RCC 7860 (cell line): ENCODE measurements at regions not wholly inside any gene's neighbourhood (a gene's known extent, or its start where the extent isn't known, plus 50 kb on each side); places are given as distances from the start of the nearest gene placed in this dataset.
"Not testable (repeated sequence)": the region's sequence is repeated elsewhere in the genome, so short reads cannot be mapped to it uniquely, and the experiment has no call there.

Source experiments
- DNase-seq: peaks from one replicate; pipeline ENCODE4 v3.0.0-alpha.2; 2015; ENCODE audit warnings: low spot score
- FAIRE-seq: peaks from 2 replicates; lab custom pipeline; 2012; peaks lifted over from hg19 to GRCh38; lab: Jason Lieb, UNC

DNA sequence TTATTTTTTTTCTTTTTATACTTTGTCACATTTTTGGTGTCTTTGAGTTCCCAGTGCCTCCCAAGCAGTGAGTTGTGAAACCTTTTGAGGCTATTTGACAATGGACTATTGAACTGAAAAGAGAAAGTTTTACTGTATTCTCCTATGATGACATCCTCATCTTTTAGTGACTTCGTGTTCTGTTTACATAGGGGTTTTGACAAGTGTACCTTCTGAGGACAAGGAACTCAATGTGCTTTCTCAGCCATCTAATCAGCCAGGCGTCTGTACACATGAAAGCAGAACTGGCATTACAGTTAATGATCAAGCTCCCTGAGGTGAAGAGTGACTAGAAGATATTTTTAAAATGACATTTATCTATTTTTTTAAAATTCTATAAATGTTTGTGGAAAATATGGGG is 175.5 kb downstream of the ANXA1 start:
- no peak for DNase-seq
- no peak for FAIRE-seq

DNA sequence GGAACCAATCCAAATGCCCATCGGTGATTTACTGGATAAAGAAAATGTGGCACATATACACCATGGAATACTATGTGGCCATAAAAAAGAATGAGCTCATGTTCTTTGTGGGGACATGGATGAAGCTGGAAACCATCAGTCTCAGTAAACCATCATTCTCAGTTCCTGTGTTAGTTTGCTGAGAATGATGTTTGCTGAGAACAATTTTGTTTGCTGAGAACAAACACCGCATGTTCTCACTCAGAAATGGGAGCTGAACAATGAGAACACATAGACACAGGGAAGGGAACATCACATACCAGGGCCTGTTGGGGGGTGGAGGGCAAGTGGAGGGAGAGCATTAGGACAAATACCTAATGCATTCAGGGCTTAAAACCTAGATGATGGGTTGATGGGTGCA is 185.5 kb downstream of the ANXA1 start:
- DNase-seq, FAIRE-seq: not testable (repeated sequence)

DNA sequence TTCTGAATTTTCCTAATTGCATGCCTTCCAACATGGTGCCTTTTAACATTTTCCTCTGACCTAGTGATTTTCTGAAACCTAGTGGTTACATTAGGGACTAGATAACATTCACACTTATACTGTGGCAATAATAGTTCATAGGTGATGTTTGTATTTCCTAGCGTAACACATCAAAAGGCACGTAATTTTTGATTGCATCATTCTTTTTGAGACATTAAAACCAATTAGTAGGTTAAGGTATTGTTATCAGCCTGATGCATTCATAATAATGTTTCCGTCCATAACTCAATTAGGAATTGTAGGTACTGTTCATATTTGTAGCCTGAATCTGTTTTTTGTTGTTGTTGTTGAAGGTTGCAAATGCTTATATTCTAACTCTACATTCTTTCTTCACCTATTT is 192.4 kb downstream of the ANXA1 start:
- DNase-seq (no peak), FAIRE-seq (no peak)

DNA sequence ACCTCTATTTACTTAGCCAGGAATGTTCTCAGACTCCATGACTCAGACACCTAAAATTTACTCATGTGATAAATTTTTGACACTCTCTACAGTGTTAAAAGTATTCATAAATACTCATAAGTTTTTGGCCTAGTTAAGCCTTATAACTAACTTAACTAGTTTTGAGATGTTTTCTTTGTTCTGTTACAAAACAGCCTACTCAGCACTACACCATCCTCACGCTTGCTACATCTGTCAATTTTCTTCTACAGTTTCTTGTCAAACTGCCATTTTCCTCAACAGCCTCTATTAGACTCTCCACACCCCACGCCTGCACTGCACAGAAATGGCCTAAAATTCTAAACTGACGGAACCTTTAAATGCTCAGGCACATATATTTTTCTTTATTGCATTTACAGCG is 195.5 kb downstream of the ANXA1 start:
- DNase-seq (no peak), FAIRE-seq (peak; percentile 29)

DNA sequence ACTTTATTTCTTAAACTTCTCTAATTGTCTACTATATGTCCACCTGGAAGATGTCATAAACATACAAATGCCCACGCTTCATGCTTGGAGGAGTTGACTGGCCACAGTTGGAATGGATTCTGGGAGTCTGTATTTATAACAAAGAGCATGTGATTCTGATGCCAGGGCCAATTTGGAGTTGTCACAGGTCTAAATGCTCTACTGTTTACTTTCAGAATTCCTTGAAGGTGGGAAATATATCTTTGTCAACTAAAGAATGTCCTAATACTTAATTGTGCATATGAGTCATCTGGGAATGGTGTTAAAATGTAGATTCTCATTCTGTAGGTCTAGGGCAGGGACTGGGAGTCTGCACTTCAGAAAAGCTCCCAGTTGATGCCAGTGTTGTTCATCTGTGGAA is 196.1 kb downstream of the ANXA1 start:
- FAIRE-seq (no peak), DNase-seq (no peak)

DNA sequence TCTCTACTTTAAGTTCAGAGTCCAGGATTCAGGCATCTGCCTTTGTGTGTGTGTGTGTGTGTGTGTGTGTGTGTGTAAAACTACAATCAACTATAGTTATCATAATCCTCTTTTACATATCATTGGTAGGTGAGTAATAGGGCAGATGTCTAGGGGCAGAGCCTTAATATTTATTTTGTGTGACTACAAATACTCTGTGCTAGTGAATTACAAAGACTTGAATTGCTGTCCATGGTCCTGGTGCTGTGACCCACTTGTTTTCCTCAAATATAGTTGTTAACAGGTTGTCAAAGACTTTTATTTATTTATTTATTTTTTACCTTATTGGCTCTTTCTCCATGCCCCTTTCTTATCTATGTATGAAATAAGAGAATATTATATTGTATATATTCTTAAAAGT is 196.8 kb downstream of the ANXA1 start:
- no peak for FAIRE-seq
- DNase-seq: no peak

DNA sequence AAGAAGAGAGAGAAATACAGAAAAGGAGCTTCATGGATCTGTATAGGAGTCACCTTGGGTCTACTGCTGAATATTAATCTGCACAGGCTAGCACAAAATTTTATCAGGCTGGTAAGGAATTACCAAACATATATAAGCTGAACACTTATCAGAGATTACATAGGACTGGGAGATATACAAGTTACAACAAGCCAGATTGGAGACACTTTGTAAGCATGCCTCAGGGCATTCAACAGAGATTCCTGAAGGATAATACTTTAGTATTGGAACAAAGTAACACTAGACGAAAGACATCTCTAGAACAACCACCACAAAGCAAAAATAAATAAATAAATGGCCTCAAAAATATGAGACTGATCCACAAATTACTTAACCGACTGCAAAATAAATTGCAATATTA is 197.8 kb downstream of the ANXA1 start:
- no peak for DNase-seq
- FAIRE-seq: no peak

DNA sequence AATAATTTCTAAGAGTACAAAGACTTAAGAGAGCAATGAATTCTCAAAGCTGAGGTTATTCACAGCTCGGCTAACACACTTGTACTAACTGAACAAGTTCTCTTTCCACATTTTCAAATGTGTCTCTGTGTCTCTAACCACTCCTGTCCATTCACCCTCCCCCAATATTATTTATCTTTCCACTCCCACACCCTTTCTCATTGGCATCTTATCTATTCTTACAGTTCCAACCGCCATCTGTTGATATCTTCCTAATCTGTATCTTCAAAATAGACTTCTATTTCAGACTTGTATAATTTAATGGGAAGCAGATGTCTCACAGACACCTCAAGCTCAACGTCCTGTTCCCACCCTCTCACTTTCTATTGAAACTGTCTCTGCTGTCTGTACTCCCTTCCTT is 205.9 kb downstream of the ANXA1 start:
- FAIRE-seq (no peak), DNase-seq (no peak)

DNA sequence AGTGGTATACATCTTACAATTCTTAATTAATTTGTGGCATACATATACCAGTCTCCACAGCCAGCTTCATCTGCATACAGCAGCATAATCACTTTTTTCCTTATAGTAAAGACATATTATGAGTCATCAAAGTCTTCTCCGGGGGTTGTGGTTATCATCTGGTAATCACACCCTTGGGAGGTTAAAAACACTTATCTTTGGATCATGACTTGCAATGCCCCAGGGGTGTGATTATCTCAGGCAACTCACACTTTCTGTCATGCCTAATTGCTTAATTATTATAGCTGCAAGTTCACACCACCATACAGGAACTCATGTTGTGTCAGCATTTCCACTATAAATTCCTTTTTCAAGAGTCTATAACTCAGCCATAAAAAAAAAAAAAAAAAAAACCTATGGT is 218.4 kb downstream of the ANXA1 start:
- FAIRE-seq (peak; percentile 10), DNase-seq (peak; percentile 7)

DNA sequence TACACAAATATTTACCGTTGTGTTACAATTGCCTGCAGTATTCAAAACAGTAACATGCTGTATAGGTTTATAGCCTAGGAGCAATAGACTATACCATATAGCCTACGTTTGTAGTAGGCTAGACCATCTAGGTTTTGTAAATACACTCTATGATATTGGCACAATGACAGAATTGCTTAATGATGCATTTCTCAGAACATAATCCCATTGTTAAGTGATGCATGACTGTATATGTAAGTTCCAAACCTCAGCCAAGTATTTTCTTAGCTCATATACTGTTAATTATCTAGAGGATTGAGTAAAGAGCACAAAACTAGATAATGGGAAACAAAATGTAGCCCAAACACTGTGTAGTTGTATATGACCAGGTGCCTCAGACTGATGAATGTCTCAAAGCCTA is 220.1 kb downstream of the ANXA1 start:
- DNase-seq (peak; percentile 13), FAIRE-seq (peak; percentile 34)

DNA sequence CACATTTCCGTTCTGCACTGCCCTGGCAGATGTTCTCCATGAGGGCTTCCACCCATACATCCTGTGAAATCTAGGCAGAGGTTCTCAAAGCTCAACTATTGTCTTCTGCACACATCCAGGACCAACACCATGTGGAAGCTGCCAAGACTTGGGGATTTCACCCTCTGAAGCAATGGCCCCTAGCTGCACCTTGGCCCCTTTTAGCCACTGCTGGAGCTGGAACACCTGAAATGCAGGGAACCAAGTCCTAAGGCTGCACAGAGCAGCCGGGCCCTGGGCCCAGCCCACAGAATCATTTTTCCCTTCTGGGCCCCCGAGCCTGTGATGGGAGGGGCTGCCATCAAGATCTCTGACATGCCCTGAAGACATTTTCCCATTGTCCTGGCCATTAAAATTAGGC is 228.7 kb downstream of the ANXA1 start:
- FAIRE-seq (no peak), DNase-seq (no peak)

DNA sequence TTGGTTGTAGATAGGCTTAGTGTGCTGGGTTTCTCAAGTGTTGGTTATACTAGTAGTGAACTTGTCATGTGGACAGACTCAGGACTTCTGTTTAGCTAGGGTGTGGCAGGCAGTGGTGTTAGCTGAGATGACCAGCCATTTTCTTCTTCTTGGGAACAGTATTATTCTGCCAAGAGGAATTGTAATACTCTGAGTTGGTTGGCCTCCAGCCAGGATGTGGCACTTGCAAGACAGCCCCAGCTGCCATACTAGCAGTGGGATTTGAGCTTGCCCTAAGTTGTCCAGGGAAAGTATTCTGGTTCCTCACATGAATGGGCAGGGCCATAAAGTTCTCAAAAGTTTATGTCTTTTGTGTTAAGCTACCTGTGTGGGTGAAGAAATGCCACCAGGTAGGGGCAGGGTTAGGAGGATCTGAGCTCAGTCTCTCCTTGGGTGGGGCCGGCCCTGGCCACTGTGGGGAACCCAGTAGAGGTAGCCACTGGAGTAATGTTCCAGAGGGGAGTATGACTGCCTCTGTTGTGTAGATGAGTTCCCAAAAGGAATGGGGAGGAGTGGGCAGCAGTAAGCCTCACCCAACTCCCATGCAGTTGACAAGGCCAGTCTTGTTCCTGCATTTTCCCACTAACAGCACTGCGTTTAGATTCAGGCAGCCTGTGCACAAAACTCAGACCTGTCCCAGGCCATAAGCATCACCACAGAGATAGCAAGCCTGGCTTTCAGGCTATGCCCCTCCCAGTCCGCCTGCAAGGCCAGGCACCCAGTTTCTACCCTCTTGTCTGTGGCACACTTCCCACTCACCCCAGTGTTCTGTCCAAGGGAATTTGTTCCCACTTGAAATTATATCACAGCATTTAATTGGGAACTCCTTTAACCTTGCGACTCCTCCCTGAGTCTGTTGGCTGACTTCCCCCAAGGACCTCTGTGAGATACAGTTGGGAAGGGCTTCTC is 250.7 kb downstream of the ANXA1 start:
- no peak for DNase-seq
- FAIRE-seq: no peak

DNA sequence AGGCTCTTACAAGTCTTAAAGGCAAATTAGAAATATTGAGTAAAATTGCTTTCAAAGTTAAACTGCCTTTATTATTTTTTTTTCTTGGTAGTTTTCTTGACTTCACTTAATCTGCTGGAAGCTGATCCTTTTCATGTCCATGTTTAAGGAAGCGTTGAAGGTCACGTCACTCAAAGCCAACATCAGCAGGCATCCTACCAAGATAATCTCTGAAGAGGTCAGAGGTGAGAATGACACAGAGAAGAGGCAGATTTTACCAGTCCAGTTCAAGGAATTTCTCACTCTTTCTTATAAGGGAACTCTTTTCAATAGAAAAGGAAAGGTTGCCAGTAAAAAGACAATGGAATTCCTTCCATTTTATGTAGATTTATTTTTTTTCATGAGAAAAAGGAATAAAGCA is 259.8 kb downstream of the ANXA1 start:
- DNase-seq (no peak), FAIRE-seq (peak; percentile 42)

DNA sequence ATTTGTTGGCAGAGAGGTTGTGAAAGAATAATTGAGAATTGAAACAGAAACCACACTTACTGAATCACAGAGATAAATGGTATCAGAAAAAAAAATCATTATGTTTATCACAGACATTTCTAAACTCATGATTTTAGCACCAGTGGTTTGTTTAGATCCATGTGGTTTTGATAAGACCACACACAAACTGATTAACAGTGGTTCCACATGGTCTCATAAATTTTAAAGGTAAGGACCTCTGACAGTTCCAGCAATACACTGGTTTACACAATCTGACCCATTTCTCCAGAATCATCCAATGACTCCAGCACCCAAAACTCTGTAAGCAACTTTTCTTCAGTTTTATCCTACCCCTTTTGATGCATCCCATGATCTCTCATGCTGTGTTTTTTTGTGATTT is 261.2 kb downstream of the ANXA1 start:
- DNase-seq: no peak
- FAIRE-seq: no peak

DNA sequence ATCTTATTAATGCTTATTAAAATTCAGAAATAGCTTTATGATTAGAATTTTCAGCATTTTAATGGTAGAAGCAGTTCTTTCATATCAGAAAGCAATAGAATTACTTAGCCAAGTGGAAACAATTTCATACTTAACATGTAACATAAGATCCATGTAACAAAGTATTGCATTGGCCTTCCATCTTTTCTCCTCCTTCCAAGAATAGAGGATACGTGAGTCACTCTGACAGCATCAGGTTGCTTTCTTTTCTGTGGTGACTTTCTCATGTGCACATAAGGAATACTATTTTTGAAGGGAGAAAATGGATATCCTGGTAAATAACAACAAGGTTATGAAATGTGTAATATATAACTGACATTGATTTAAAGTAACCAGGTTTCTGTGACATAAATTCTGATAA is 272.2 kb downstream of the ANXA1 start:
- DNase-seq (no peak), FAIRE-seq (no peak)

DNA sequence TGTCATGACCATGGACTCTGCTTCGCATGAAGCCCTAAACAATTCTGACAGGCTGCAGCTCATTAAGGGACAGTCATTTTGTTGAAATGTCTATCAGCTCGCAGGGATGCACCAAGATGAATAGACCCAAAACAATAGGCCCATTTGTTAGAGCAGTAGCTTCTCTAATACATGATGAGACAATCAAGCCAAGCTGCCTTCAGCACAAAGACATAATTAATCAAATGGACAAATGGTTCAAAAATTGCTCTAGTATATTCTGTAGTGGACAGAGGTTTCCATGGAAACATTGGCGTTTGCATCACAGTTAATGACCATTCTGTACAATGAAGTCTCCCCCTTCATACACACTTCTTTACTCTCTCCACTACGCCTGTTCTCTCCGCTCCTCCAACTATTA is 274.6 kb downstream of the ANXA1 start:
- FAIRE-seq: no peak
- no peak for DNase-seq

DNA sequence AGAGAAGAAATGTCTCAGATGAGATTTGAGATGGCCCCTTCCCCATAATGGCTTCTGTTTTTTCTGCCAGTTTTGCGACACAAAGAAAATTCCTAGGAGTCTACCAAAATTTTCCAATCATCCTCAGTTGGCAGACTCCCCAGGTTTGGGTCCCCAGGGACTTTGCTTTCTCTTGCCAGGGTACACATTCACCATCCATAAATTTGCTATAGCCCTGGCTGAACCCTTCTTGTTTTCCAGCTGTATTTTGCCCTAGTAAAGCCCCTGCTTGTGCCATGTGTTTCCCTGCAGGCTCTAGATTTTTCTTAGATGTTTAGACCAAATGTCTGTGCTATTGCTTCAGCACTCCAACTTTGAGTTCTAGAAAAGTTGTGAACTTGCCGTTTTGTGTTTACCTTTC is 283.2 kb downstream of the ANXA1 start:
- DNase-seq (no peak), FAIRE-seq (no peak)

DNA sequence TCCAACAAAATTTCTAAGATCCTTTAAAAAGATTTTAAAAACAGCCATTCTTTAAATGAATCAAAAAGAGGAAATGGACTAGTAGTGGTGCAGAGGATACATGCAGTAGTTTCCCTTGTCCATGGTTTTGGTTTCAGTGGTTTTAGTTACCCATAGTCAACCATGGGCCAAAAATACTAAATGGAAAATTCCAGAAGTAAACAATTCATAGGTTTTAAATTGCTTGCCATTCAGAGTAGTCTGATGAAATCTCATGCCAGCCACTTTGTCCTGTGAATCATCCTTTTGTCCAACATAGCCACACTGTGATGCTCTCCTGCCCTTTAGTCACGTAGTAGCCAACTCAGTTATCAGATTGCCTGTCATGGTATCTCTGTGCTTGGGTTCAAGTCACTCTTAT is 286.1 kb downstream of the ANXA1 start:
- DNase-seq (peak; percentile 77), FAIRE-seq (peak; percentile 90)

DNA sequence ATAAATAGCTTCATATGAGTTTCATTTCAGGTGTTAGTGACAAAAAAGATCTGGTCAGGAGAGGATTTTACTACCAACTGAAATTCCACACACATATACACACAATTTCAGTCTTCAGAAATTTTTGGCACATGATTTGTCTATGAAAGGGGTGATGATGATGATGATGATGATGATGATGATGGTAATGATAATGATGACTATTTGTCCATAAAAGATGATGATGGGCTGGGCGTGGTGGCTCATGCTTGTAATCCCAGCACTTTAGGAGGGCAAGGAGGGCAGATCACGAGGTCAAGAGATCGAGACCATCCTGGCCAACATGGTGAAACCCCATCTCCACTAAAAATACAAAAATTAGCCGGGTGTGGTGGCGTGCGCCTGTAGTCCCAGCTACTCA is 288.2 kb downstream of the ANXA1 start:
- not testable (repeated sequence) for FAIRE-seq, DNase-seq

DNA sequence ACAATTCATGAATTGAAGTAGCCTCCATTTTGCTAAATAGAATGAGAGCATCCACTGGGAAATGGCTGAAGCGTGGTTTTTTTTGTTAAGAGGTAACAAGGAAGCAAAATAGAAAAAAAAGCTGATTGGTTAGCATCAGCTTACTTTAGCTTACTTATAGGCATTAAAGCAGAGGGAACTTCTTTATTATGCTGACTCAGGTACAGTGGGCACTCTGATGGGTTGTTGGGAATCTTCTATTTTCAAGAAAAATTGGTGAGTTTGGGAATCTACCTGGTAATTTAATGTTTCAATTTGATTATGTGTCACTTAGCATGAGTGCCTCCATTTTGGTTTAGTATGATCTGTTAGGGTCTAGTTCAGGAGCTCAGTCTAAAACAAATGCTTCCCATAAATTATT is 289.6 kb downstream of the ANXA1 start:
- FAIRE-seq: no peak
- no peak for DNase-seq

DNA sequence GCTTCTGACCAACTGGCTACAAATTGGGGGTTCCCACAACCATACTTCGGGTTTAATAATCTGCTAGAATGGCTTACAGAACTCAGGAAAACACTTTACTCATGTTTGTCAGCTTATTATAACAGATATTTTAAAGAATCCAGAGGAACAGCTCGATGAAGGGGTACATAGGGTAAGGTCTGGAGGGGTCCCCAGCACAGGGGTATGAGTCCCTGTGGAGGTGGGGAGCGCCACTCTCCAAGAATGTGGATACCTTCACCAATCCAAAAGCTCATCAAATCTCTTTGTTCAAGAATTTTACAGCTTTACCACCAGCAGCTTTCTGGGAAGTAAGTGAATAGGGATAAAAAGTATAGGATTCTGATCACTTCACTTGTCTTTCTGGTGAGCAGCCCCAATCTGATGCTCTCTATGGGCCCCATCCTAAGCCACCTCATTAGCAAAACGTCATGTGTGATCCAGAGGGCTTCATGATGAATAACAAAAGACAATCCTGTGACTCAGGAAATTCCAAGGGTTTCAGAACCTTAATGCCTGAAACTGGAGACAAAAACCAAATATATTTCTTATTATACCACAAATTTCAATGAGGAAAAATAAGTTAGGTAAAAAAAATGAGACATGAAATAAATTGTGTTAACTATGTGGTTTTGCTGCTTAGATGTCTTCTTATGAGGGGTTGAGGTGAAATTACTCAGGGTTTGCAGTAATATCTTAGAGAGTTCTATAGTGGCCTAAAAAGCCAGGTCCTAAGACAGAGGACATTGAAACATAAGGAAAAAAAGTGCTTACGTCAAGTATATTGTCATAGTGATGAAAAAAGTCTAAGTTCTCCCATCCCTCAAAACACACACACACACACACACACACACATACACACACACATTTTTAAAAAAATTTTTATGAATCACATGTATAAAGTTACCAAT is 290.5 kb downstream of the ANXA1 start:
- DNase-seq (peak; percentile 75), FAIRE-seq (peak; percentile 83)

DNA sequence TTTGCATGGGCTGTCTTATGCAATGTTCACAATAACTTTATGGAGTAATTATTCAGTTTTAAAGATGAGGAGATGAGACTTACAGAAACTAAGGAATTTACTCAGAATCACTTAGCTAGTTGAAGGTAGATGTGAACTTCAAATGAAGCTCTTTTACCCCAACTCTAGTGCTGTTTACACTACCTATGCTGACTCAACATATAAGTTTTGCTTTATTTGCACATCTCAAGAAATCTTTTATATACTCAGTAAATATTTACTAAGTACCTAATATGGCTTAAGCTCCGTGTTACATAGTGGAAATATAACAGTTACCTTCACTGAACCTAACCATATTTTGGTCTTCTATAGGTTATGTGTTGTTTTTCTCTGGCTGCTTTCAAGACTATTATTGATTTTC is 293.2 kb downstream of the ANXA1 start:
- FAIRE-seq: no peak
- no peak for DNase-seq
